ENCODE measurements at regions not wholly inside any gene's neighbourhood (a gene's known extent, or its start where the extent isn't known, plus 50 kb on each side); places are given as distances from the start of the nearest gene placed in this dataset.

- no peak for DNase-seq (ENCODE audit: low spot score)
Observed at GRCh38 chr5:173719731-173720082, 103.3 kb upstream of the BOD1 start.

DNA sequence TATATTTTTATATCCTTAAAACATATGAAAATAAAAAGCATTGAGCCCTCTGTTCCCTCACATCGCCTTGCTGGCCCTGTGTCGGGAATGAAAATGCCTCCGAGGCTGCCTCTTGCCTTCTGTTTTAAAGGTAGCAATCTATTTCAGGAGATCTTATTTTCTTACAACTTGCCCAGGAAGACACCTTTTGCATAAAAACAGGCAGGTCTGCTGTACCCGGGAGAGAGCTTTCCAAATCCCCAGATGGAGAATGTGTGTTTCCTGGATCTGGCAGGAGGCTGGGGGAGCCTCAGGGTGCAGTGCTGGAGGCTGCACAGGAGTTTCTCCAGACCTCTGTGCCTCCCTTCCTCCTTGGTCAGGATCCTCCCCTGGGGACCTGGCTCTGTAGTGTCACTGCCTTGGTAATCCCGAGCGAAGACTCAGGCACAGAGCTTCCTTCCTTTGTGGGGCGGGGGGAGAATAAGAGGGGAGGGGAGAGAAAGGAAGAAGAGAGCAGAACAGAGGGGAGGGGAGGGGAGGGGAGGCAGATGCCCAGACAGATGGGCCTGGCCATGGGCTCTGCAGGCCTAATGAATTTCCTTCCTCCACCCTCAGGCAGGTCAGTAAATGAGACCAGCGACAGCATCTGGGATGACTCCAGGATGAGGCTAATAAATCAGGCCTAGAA lies 104.0 kb upstream of the BOD1 start:
- no peak for DNase-seq (ENCODE audit: low spot score)

- no peak for DNase-seq (ENCODE audit: low spot score)
Observed at GRCh38 chr5:173720953-173721600, 104.6 kb upstream of the BOD1 start.

- no peak for DNase-seq (ENCODE audit: low spot score)
Observed at GRCh38 chr5:173721601-173722232, 105.3 kb upstream of the BOD1 start.

DNA sequence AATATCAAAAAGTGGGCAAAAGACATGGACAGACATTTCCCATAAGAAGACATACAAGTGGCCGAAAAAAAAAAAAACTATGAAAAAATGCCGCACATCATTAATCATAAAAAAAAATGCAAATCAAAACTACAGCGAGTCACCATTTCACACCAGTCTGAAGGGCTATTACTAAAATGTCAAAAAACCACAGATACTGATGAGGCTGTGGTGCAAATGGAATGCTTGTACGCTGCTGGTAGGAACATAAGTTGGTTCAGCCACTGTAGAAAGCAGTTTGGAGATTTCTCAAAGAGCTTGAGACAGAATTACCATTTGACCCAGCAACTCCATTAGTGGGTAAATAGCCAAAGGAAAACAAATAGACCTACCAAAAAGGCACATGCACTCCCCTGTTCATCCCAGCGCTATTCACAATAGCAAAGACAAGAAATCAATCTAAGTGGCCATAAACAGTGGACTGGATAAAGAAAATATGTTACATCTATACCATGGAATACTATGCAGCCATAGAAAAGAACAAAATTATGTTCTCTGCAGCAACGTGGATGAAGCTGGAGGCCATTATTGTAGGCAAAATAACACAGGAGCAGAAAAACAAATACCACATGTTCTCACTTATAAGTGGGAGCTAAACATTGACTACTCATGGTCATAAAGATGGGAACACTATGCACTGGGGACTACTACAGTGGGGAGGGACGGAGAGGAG lies 110.6 kb upstream of the BOD1 start:
- DNase-seq (ENCODE audit: low spot score): no peak

DNA sequence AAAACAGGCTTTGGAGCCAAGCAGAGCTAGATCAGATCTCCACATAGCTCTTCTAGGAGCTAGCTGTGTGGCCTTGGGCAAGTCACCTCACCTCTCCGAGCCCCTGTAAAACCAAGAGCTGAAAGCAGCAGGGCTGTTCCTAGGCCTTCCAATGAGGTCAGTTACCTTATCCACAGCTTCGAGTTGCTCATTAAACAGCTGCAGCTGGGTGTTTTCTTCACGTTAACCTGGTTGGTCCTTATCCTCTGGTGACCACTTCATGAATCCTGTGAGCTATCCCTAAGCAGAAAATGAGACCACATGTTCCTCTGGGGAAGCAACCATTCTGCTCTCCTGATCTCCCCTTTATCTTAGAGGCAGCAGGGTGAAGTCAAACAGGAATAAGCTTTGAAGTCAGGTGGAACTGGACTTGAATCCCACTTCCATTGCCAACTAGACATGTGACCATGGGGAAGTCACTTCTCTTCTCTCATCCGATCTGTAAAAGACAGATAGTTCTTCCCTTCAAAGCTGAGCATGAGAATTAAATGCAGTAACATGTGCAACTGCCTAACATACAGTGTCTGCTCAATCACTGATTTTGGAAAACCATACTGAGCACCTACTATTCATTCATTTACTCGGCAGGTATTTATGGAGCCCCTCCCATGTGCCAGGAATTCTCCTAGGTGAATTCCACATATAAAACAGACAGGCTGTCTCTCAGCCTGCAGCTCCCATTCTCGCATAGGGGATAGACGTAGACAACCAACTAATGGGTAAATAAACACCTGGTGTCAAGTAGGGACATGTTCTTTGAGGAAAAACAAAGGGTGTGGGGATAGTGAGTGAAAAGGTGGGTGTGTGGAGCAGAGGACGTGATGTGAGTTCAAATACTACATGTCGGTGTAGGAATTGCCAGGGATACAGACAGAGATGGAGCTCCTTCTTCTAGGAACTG lies 111.7 kb upstream of the BOD1 start:
- DNase-seq (ENCODE audit: low spot score): no peak

DNA sequence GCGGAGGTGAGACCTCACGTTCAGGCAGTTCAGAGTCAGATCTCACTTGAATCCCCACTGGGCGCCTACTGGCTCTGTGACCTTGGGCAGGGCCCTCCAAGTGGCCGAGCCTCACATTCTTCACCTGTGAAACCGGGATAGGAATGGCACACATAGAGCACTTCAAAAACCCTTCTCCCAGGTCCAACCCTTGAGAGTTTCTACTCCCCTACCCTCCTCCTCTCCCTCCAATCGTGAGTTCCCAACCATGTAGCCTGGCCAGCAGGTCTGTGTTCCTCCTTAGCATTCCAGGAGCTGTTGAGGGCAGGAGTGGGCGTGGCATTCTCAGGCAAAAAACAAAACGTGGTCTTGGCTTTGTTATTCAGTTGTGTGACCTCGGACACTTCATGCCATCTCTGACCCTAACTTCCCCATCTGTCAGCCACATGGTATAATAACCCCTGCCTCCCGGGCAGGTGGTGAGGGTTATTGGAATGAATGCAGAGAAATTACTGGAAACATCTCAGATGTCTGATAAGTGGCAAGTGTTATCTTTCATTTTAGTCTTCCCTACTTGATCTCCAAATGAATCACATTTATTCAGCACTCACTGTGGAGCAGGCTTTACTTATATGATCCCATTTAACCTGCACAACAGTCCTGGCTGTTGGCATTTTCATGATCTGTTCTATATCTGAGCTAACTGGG lies 112.8 kb upstream of the BOD1 start:
- DNase-seq (ENCODE audit: low spot score): no peak

DNA sequence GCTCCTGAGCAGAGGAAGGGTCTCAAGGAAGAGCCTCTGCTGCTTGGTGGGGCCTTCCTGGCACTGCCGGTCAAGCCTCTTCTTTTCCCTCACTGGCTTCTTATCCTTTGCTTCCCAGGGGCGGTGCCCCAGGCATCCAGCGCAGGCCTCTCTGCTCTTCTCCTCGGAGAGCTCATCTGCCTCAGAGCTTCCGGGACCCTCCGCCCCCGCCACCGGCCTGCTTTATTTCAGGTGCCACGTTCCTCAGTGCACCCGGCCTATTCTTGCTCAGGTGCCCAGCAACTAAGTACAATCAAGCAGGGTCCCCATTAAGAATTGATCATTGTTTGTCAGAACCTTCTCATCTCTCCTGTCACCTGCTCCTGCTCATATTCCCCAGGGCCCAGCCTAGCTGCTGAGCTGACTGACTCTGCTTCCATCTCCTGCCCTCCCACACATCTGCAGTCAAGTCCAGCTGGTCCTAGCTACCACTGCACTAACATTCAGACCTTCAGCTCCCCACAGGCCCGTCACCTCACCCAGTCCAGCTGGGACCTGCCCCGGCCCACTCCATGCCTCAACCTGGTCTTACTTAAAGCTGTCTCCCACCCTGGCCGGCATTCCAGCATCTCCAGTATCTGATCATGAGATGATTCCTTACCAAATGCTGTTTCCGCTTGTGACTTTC lies 114.3 kb upstream of the BOD1 start:
- no peak for DNase-seq (ENCODE audit: low spot score)

DNA sequence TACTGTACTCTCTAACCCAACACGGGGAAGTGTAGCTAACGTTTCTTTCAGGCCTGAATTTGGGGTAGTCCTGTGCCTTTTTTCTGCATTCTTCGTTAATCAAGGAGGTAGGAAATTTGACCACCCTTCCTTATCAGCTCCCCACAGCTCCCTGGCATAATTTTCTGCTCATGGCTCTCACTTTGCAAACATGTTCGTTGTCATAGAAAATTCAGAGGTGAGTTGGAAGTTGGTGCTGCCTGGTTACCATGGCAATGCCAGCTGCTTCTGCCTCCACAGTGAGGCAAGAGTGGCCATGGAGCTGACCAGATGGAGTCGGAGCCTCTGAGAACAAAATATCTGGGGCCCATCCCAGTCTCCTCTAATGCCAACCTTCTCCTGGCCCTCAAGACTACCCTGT lies 116.6 kb upstream of the BOD1 start:
- DNase-seq (ENCODE audit: low spot score): no peak

DNA sequence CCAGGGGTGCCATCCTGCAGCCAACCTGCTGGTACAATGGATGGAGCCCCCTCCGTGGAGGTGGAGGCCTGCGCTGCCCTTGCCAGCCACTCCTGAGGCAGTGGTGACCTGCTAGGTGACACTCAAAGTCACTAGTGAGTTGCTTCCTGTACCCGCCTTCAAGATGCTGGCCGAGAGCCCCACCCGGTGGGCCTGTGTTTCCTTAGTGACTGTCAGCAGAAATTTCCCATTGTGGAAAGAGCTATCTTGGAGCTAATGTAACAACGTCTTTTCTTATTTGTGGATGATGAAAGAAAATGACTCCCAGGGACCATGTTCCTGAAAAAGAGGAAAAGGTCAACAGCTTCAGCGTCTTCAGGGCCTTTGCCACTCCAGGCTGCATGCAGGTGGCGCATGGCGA lies 117.0 kb upstream of the BOD1 start:
- no peak for DNase-seq (ENCODE audit: low spot score)

GRCh38 chr5:173733831-173734501 lies 117.5 kb upstream of the BOD1 start:
- no peak for DNase-seq (ENCODE audit: low spot score)

- DNase-seq (ENCODE audit: low spot score): no peak
Observed at GRCh38 chr5:173734716-173735115, 118.3 kb upstream of the BOD1 start.

DNA sequence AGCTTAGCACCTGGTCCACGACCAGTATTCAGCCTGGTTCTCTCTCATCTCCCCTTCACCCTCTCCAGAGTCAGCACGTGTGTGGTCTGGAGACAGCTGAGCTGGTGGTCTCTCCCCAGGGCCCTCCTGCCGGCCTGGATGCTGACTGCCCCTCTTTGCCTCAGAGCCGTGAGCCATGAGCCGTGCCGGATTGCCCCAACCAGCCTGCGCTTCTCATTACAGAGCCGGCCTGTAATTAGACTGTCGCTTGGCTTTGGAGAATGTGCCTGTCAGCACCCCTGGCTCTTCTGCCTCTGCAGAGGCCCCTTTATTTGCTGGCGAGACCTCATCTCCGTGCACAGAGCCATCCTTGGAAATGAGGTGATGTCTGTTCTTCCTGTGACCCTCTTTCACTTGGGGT lies 118.7 kb upstream of the BOD1 start:
- DNase-seq (ENCODE audit: low spot score): no peak

DNA sequence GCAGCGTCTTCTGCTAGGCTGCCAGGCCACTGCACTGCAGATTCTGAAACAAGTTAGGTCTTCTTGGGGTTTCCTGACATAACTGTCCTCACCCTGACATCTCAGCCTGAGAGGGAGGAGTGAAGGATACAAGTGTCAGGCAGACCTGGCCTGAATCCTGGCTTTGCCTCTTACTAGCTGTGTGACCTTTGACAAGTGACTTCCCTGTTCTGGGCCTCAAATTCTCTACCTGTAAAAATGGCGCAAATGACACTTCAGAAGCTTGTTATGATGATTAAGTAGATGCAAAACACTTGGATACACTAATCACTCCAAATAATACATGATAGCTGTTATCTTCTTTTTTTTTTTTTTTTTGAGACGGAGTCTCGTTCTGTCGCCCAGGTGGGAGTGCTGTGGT lies 119.2 kb upstream of the BOD1 start:
- DNase-seq (ENCODE audit: low spot score): no peak

DNA sequence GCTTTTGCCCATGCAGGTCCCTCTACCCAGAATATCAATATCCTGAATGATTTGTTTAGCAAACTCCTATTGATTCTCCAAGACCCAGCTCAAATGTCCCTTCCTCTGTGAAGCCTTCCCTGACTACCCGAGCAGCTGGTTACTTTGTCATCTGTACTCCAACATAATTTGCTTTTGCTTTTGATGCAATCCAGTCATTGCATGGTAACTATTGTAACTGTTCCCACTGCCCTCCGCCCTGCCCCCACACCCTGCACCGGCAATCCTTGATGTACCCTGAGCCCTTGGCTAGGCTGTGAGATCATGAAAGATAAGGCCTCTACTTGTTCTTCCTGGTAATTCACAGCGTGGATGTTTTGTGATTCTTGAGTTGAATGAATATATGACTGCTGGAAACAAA lies 119.9 kb upstream of the BOD1 start:
- DNase-seq (ENCODE audit: low spot score): no peak

- no peak for DNase-seq (ENCODE audit: low spot score)
Observed at GRCh38 chr5:173736923-173737412, 120.5 kb upstream of the BOD1 start.

GRCh38 chr5:173739741-173740140 lies 123.3 kb upstream of the BOD1 start:
- DNase-seq (ENCODE audit: low spot score): no peak

DNA sequence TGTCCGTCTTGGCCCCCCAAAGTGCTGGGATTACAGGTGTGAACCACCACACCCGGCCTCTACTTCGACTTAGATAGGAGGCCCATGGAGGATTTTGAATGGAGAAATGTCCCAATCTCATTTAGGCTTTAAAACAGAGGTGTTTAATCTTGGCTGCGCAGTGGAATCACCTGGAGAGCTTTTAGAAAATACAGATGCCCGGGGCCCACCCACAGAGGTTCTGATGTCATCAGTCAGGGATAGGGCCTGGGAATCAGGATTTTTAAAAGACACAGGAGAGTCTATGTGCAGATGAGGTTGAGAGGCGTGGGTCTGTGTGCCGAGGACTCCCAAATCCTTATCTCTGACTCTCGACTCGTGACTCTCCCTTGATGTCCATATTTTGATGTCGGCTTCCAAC lies 124.0 kb upstream of the BOD1 start:
- DNase-seq (ENCODE audit: low spot score): no peak

- DNase-seq (ENCODE audit: low spot score): no peak
Observed at GRCh38 chr5:173741087-173741486, 124.6 kb upstream of the BOD1 start.
